Neural cell (in vitro differentiated cells): ENCODE measurements at regions not wholly inside any gene's neighbourhood (a gene's known extent, or its start where the extent isn't known, plus 50 kb on each side); places are given as distances from the start of the nearest gene placed in this dataset.

Experiments used
- EP300 ChIP-seq: fragments of 450-650 bp; conservative IDR thresholded peaks from 2 replicates; pipeline ENCODE4 v1.6.1; 2014; ENCODE audit warnings: antibody characterized with exemption, mild to moderate bottlenecking, moderate library complexity; ENCODE audit not compliant: poor library complexity, severe bottlenecking
- EZH2 ChIP-seq: fragments of 200-600, 300-800 bp; shearing (Covaris generic), sonication (generic); IDR thresholded peaks from 2 replicates; pipeline ENCODE4 v1.6.1; 2014; ENCODE audit warnings: antibody characterized with exemption, low read length, borderline replicate concordance, mild to moderate bottlenecking; ENCODE audit not compliant: insufficient read depth, poor library complexity, severe bottlenecking
- POLR2AphosphoS5 ChIP-seq: IDR thresholded peaks from 2 replicates; pipeline ENCODE4 v1.6.1; 2012
- TAF1 ChIP-seq: IDR thresholded peaks from 2 replicates; pipeline ENCODE4 v1.6.1; 2012; ENCODE audit warnings: low read depth
- TF ChIP-seq, protein P1 (sequence below): fragments of 450-650 bp; IDR thresholded peaks from 2 replicates; pipeline ENCODE4 v1.5.1; 2014; ENCODE audit warnings: antibody characterized with exemption, mild to moderate bottlenecking, moderate library complexity; ENCODE audit not compliant: poor library complexity, severe bottlenecking
- TF ChIP-seq, protein P2 (sequence below): IDR thresholded peaks from 2 replicates; pipeline ENCODE4 v1.6.1; 2012; ENCODE audit warnings: borderline replicate concordance

DNA sequence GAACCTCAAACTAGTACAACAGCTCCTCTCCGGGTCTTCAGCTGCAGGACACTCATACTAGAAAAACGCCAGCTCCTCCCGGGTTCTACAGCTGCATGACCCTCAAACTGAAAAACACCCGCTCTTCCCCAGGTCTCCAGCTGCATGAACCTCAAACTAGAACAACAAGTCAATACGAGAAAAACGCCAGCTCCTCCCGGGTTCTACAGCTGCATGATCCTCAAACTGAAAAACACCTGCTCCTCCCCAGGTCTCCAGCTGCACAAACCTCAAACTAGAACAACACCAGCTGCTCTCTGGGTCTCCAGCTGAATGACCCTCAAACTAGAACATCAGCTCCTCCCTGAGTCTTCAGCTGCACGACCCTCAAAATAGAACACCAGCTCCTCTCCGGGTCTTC lies 315.0 kb upstream of the TFPI start:
- TF ChIP-seq, protein P1, sequence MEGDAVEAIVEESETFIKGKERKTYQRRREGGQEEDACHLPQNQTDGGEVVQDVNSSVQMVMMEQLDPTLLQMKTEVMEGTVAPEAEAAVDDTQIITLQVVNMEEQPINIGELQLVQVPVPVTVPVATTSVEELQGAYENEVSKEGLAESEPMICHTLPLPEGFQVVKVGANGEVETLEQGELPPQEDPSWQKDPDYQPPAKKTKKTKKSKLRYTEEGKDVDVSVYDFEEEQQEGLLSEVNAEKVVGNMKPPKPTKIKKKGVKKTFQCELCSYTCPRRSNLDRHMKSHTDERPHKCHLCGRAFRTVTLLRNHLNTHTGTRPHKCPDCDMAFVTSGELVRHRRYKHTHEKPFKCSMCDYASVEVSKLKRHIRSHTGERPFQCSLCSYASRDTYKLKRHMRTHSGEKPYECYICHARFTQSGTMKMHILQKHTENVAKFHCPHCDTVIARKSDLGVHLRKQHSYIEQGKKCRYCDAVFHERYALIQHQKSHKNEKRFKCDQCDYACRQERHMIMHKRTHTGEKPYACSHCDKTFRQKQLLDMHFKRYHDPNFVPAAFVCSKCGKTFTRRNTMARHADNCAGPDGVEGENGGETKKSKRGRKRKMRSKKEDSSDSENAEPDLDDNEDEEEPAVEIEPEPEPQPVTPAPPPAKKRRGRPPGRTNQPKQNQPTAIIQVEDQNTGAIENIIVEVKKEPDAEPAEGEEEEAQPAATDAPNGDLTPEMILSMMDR = no peak
- TF ChIP-seq EZH2 = no peak
- TF ChIP-seq, protein P2, sequence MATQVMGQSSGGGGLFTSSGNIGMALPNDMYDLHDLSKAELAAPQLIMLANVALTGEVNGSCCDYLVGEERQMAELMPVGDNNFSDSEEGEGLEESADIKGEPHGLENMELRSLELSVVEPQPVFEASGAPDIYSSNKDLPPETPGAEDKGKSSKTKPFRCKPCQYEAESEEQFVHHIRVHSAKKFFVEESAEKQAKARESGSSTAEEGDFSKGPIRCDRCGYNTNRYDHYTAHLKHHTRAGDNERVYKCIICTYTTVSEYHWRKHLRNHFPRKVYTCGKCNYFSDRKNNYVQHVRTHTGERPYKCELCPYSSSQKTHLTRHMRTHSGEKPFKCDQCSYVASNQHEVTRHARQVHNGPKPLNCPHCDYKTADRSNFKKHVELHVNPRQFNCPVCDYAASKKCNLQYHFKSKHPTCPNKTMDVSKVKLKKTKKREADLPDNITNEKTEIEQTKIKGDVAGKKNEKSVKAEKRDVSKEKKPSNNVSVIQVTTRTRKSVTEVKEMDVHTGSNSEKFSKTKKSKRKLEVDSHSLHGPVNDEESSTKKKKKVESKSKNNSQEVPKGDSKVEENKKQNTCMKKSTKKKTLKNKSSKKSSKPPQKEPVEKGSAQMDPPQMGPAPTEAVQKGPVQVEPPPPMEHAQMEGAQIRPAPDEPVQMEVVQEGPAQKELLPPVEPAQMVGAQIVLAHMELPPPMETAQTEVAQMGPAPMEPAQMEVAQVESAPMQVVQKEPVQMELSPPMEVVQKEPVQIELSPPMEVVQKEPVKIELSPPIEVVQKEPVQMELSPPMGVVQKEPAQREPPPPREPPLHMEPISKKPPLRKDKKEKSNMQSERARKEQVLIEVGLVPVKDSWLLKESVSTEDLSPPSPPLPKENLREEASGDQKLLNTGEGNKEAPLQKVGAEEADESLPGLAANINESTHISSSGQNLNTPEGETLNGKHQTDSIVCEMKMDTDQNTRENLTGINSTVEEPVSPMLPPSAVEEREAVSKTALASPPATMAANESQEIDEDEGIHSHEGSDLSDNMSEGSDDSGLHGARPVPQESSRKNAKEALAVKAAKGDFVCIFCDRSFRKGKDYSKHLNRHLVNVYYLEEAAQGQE = no peak
- no peak for TF ChIP-seq TAF1
- TF ChIP-seq POLR2AphosphoS5 = no peak
- no peak for TF ChIP-seq EP300
